ENCODE measurements at regions not wholly inside any gene's neighbourhood (a gene's known extent, or its start where the extent isn't known, plus 50 kb on each side); places are given as distances from the start of the nearest gene placed in this dataset.

GRCh38 chr16:73232555-73233328 is 184.8 kb upstream of the ZFHX3 start:
- no peak for DNase-seq

DNA sequence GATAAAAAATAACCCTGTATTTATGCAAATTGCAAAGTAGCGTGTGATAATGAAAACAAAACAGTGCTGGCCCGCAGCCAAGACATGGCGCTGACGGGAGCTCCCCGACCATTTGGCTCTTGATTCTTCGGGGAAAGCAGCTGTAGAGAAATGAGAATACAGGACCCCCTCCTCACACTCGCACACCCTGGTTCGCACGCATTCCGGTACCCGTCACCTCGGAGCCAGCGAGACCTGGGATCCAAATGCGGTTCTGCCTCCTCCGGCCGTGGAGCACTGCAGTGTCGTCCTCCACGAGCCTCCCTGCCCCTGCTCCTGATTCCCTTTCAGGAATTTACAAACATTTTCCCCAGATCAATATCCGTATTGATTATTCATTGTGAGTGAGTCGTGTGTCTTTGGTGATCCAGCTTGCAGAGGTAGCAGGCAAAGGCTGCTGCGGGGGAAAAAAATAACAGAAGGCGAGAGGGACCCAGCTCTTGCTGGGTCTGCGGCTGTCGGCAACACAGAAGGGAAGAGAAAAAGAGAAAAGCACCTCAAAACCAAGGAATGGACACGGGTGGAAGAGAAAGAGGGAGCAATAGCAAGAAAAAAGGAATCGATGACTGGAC is 184.1 kb upstream of the ZFHX3 start:
- no peak for DNase-seq

DNA sequence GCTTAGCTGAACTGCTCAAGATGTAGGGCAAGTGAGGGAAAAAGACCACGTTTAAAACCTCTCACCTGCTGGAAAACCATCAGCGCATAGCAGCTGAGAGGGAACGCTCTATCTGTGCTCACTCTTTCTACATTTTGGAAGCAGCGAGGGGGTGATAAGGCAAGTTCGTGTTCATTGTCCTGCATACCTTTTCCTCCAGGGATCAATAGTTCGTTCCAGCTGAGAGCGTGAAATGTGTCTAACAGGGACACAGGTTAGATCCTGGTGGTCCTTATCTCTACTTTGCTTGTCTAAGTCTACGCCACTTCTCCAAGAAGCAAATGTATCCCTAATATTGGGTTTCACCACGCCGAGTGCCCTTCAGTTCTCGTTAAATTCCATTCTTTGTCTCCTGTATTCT is 183.5 kb upstream of the ZFHX3 start:
- no peak for DNase-seq

- no peak for DNase-seq
Measured at GRCh38 chr16:73230651-73231050, 182.7 kb upstream of the ZFHX3 start.

- no peak for DNase-seq
Measured at GRCh38 chr16:73228649-73229048, 180.7 kb upstream of the ZFHX3 start.

DNA sequence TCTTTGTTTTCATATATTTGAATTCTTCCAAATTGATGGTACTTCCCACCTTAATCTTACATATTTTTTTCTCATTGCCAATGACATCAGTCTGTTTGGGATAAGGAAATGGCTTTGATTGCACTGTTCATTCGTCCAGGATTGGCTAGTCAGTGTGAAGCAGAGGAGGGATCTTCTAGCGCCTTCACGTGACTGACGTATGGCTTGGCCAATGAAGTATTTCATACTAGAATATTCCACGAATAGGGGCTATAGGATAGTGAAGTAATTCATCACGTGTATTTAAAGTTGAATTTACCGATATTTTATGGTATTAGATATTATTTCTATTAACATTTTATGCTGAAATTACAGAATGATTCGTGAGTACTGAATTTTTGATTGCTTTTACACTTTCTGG is 178.7 kb upstream of the ZFHX3 start:
- DNase-seq: no peak

DNA sequence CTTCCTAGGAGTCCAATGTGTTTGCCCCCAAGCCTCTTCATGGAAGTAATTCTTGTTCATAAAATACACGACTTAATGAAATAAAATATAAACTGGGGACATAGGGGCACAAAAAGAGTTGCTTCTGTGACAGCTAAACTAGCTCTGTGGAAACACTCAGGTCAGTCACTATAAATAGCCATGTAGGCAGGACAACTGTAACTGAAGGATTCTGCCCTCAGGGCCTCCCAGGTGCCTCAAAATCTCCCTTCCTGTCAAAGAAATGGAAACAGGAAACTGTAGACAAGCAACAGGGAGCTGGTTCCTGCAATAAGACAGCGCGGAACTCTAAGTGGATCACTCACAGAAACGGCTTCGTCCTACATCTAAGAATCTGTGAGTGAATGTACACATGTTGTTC is 178.1 kb upstream of the ZFHX3 start:
- no peak for DNase-seq

GRCh38 chr16:73220836-73221235 is 172.9 kb upstream of the ZFHX3 start:
- DNase-seq: no peak

GRCh38 chr16:73219176-73219575 is 171.2 kb upstream of the ZFHX3 start:
- DNase-seq: no peak

DNA sequence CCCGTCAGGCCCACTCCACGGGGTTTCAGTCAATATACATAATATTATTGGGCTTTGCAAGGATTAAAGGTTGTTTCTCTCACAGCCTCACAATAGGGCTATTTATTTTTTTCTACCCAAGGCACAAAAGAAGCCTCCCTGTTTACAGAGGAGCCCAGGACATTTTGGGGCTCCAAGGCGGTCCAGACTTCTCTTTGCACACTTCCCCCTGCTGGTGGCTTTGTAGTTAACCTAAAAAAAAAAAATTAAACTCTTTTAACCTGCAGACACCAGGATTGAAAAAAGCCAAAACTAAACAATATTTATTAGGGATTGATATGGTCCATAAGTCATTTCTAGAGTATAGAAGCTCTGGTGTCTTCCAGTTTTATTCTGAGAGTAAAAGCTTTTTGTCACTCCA is 169.7 kb upstream of the ZFHX3 start:
- no peak for DNase-seq

DNA sequence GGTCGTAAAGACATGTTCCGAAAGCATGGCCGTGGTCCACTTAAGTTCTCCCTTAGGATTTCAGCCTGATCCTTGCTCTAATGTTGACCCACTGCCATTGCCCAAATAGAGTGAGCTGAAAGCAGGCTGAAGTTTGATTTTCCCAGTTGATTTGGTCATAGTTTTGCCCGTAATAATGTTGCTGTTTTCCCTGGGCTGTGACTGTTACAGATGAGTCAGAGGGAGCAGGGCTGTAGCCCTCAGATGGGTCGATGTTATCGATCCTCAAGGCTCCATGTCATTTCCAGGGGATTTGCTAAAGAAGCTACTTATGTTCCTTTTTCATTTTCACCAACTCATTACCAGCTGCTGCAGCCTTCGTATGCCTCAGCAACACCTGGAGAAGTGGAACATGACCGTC is 169.0 kb upstream of the ZFHX3 start:
- DNase-seq: no peak

GRCh38 chr16:73215678-73216377 is 167.9 kb upstream of the ZFHX3 start:
- no peak for DNase-seq

DNA sequence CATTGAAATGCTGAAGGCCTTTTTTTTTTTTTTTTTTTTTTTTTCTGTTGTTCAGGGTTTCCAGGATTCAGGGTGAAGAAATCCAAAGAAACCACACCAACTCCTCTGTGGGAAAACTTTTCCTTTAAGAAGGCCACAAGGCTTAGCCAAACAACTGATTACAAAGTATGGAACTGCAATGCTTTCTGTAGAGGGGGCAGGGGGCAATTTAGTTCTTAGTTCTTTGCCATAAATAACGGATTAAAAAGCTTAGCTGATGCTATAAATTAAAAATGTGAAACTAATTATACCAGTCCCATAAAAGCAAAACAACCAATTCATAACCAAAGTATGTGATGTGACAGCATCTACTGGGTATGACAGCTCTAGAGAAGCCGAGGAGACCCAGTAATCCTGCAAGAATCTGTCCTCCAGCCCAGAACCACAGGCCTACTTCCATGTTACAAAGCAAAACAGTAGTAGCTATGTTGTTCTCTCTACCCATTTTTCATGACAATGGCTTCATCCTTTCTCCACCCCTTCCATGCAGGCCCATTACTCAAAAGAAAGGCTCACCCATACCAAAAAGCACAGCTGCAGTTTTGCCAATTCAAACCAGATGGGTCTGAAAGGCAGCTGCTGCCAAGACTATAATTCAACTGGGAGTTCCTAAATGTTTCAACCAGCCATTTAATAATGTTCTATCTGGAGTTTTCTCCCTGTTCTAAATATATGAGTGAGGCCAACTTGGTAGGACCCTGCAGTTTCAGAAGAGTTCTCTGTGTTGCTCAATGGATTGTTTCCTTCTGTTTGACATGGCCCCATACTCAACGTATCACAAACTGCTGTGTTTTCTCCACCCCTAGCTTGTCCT is 167.1 kb upstream of the ZFHX3 start:
- no peak for DNase-seq

DNA sequence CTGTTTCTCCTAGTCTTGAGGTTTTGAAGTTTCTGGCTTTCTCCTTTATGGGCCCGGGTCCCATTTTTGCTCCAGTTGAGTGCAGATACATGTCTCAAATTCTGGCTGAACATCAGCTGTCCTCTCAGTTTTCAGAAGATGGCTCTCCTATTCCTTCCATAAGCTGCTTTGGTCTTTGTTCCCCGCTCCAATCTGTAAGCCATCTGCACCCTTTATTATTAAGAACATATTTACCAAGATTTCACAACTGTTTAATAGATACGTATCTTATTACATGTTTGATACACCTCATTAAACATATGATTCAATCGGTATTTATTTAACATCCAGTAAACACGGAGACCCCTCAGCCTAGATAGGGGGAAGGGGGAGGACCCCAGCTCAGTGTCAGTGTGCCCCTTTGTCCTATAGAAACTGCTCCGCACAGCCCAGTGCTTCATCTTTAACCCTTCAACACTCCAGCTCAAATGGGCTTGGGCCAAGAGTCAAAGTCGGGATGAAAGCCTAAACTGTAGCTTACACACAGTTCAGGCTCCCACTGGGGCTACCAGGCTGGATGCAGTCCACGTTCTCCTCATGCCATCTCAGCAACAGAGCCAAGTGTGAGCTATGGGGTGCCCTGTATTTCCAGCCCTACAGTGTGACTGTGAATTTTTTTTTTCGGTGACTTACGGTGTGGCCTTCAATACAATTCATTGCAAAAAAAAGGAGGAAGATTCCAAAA is 166.0 kb upstream of the ZFHX3 start:
- no peak for DNase-seq

- DNase-seq: no peak
Measured at GRCh38 chr16:73212431-73212830, 164.5 kb upstream of the ZFHX3 start.

DNA sequence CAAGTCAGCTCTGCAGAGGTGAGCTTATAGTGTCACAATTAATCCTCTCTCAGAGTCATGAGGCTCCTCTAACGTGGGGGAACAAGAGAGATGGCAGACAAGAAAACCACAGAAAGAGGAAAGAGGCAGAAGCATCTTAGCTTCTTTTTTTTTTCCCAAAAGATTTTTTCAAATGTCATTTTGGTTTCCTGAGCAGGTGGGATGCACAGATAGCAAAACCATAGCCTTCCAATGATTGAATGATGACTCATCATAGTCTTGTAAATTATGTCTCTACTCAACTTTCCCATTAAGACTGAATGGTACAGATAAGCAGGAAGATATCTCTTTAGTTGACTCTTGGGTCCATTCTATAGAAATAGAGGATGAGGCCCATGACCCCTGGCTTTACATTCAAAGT is 162.8 kb upstream of the ZFHX3 start:
- DNase-seq: peak; percentile 13

GRCh38 chr16:73210084-73210483 is 162.2 kb upstream of the ZFHX3 start:
- DNase-seq: no peak

GRCh38 chr16:73209190-73209589 is 161.3 kb upstream of the ZFHX3 start:
- no peak for DNase-seq

GRCh38 chr16:73206151-73206707 is 158.3 kb upstream of the ZFHX3 start:
- no peak for DNase-seq

GRCh38 chr16:73205153-73205886 is 157.4 kb upstream of the ZFHX3 start:
- DNase-seq: no peak

- DNase-seq: no peak
Measured at GRCh38 chr16:73204359-73205152, 156.6 kb upstream of the ZFHX3 start.

Data from KG1 (cell line).